Activated CD8-positive, alpha-beta T cell treated with anti-CD3 and anti-CD28 coated beads, Interleukin-2, amount 10 ng/mL, durations not matched to agents 7 days and 5 days (primary cell): ENCODE measurements at regions not wholly inside any gene's neighbourhood (a gene's known extent, or its start where the extent isn't known, plus 50 kb on each side); places are given as distances from the start of the nearest gene placed in this dataset.
"Not testable (repeated sequence)": the region's sequence is repeated elsewhere in the genome, so short reads cannot be mapped to it uniquely, and the experiment has no call there.

Experiments
- ATAC-seq: fragments of 150-1000 bp; cut with Tn5 transposase; one replicate; pipeline ENCODE4 v1.10.0; 2021; ENCODE audit warnings: moderate library complexity
- CTCF ChIA-PET: fragments of 350-600 bp; sonication (Branson Sonifier 250); formaldehyde crosslinking; loops from one replicate; lab custom pipeline; 2021; ENCODE audit warnings: antibody characterized with exemption; lab: Charles Lee
- POLR2A ChIA-PET: fragments of 350-600 bp; sonication (Branson Sonifier 250); formaldehyde crosslinking; loops from one replicate; lab custom pipeline; 2021; ENCODE audit warnings: antibody characterized with exemption; lab: Charles Lee
- DNase-seq: peaks from one replicate; pipeline ENCODE4 v3.0.0-alpha.2; 2020
- H3K27ac Mint-ChIP-seq: one replicate; pipeline ENCODE4 v1.8.0; 2021; ENCODE audit warnings: mild to moderate bottlenecking, mixed read lengths
- H3K27me3 Mint-ChIP-seq: one replicate; pipeline ENCODE4 v1.8.0; 2021; ENCODE audit warnings: low read depth, mixed read lengths
- H3K36me3 Mint-ChIP-seq: one replicate; pipeline ENCODE4 v1.8.0; 2021; ENCODE audit warnings: low read depth, mixed read lengths
- H3K4me1 Mint-ChIP-seq: one replicate; pipeline ENCODE4 v1.8.0; 2021; ENCODE audit warnings: low read depth, mixed read lengths
- H3K4me3 Mint-ChIP-seq: one replicate; pipeline ENCODE4 v1.8.0; 2021; ENCODE audit warnings: mild to moderate bottlenecking, mixed read lengths
- H3K9me3 Mint-ChIP-seq: one replicate; pipeline ENCODE4 v1.8.0; 2022; ENCODE audit warnings: mixed read lengths; ENCODE audit not compliant: insufficient read depth

- H3K36me3 Mint-ChIP-seq, H3K27me3 Mint-ChIP-seq, H3K4me3 Mint-ChIP-seq, ATAC-seq, H3K27ac Mint-ChIP-seq, H3K9me3 Mint-ChIP-seq, H3K4me1 Mint-ChIP-seq, DNase-seq, CTCF ChIA-PET, POLR2A ChIA-PET: not testable (repeated sequence)
Measured at GRCh38 chr7:65141894-65142293, 135.4 kb upstream of the ERV3-1 start.

GRCh38 chr7:65141405-65141778 lies 134.9 kb upstream of the ERV3-1 start:
- H3K36me3 Mint-ChIP-seq, H3K27me3 Mint-ChIP-seq, ATAC-seq, DNase-seq, POLR2A ChIA-PET, CTCF ChIA-PET, H3K9me3 Mint-ChIP-seq, H3K4me3 Mint-ChIP-seq, H3K27ac Mint-ChIP-seq, H3K4me1 Mint-ChIP-seq: not testable (repeated sequence)

- DNase-seq, ATAC-seq, H3K9me3 Mint-ChIP-seq, H3K27me3 Mint-ChIP-seq, H3K4me3 Mint-ChIP-seq, H3K27ac Mint-ChIP-seq, H3K4me1 Mint-ChIP-seq, H3K36me3 Mint-ChIP-seq, POLR2A ChIA-PET, CTCF ChIA-PET: not testable (repeated sequence)
Measured at GRCh38 chr7:65140543-65141404, 134.3 kb upstream of the ERV3-1 start.

DNA sequence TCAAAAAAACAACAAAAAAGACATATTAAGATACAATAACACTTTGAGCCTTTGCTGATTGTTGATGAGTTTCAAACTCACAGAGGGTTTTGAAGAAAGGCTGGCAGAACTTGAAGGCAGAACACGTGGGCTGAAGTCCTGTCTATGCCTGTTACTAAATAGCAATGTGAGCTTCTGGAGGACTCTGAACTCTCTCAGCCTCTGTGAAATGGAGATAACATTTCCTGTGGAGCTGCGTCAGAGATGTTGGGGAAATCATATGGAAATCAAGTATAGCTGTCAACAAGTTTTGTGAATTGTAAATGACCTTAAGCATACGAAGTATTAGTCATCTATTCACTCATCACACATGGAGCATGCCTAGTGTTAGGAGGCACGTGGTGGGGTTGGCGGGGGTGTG lies 130.4 kb upstream of the ERV3-1 start:
- POLR2A ChIA-PET, H3K27me3 Mint-ChIP-seq, H3K4me3 Mint-ChIP-seq, CTCF ChIA-PET, H3K36me3 Mint-ChIP-seq, ATAC-seq, DNase-seq, H3K4me1 Mint-ChIP-seq, H3K27ac Mint-ChIP-seq, H3K9me3 Mint-ChIP-seq: not testable (repeated sequence)

DNA sequence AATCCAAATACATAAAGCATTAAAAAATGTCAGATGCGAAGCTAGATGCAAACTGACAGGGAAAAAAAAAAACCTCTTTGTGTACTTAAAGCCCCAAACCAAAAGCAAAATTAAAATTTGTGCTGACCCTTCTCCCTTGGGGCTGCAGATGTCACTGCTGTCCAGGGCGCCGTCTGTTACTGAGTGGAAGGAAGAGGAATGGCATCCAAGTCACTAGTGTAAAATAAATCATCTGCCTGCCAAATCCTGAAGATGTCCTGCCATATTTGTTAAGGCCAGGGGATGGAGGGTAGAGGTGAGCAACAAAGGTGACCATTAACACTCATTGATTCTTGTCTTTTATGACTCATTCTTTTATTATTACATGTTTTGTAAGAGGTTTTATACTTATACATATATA lies 126.6 kb upstream of the ERV3-1 start:
- CTCF ChIA-PET, POLR2A ChIA-PET, H3K4me3 Mint-ChIP-seq, H3K9me3 Mint-ChIP-seq, H3K36me3 Mint-ChIP-seq, ATAC-seq, DNase-seq, H3K27ac Mint-ChIP-seq, H3K27me3 Mint-ChIP-seq, H3K4me1 Mint-ChIP-seq: not testable (repeated sequence)

DNA sequence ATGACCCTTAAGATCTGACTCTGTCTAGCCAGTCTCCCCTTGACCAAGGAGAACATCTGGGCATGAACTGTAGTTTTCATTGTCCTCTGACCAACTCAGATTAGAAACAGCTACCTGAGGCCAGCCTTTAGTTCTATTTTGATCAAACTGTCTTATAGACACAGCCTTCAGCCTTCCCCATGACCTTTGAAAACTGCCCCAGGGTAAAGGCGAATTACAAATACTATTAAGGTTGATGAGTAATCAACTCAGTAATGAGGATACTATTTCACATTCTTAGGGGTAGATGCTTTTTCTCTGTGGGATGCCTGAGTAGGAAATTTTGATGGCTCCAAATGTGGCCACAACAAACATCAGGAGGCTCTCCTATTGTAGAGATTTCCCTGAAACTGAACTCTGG lies 125.8 kb upstream of the ERV3-1 start:
- H3K9me3 Mint-ChIP-seq, ATAC-seq, H3K4me3 Mint-ChIP-seq, H3K27me3 Mint-ChIP-seq, POLR2A ChIA-PET, CTCF ChIA-PET, H3K36me3 Mint-ChIP-seq, H3K27ac Mint-ChIP-seq, DNase-seq, H3K4me1 Mint-ChIP-seq: not testable (repeated sequence)

DNA sequence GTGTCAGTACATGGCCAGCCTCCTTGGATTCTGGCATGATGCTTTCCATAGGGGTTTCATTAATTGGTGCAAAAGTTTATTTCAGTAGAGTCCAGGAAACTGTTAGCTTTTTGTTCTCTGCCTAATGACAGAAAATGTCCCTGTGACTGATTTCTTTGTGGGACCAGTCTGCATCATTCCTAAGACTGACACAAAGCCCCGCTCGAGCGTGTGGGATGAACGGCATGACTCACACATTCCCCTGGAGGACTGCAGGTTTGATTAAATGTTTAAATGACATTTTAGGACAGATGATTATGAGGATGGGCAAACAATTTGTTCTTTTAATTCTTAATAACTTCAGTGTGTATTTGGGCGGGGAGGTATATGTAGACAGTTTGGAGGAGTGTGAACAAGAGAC lies 120.9 kb upstream of the ERV3-1 start:
- H3K4me3 Mint-ChIP-seq, ATAC-seq, H3K4me1 Mint-ChIP-seq, H3K36me3 Mint-ChIP-seq, H3K27ac Mint-ChIP-seq, H3K27me3 Mint-ChIP-seq, POLR2A ChIA-PET, CTCF ChIA-PET, H3K9me3 Mint-ChIP-seq, DNase-seq: not testable (repeated sequence)

- H3K4me3 Mint-ChIP-seq, H3K27ac Mint-ChIP-seq, CTCF ChIA-PET, H3K36me3 Mint-ChIP-seq, H3K9me3 Mint-ChIP-seq, POLR2A ChIA-PET, ATAC-seq, H3K27me3 Mint-ChIP-seq, H3K4me1 Mint-ChIP-seq, DNase-seq: not testable (repeated sequence)
Measured at GRCh38 chr7:65124600-65124999, 118.1 kb upstream of the ERV3-1 start.

DNA sequence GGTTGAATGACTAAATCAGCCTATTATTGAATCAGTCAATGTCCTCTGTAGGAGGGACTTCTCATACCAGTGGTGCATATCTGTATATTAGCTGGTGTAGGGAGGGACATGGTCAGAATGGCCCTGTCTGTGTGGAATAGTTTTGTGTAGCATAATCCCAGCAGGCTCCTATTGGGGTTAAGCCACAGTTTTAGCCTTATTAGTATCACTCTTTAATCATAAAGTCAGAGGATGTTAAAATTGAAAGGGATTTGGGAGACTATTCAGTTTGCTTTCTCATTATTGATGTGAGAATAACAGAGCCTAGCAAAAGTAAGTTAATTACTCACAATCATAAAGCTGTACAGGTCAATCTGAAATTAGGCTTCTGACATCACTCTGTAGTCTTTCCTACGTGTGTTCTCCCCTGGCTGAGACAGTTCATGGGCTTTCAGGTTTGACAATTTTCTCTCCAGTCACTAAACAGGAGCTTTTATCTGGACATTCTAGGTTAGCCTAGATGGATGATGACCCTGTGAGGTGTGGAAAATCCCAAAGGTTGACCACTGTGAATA lies 99.2 kb upstream of the ERV3-1 start:
- ATAC-seq, H3K36me3 Mint-ChIP-seq, H3K4me1 Mint-ChIP-seq, H3K27me3 Mint-ChIP-seq, H3K4me3 Mint-ChIP-seq, DNase-seq, H3K27ac Mint-ChIP-seq, POLR2A ChIA-PET, H3K9me3 Mint-ChIP-seq, CTCF ChIA-PET: not testable (repeated sequence)

DNA sequence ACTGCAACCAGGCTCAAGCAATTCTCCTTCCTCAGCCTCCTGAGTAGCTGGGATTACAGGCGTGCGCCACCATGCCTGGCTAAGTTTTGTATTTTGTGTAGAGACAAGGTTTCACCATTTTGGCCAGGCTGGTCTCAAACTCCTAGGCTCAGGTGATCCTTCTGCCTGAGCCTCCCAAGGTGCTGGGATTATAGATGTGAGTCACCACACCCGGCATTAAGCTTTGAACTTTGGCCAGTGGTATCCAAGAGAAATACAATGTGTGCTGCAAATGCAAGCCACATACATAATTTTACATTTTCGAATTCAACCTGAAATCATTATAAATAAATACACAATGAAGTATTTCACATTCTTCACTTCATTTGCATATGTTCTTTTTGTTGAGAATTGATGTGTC lies 94.0 kb upstream of the ERV3-1 start:
- H3K36me3 Mint-ChIP-seq, CTCF ChIA-PET, H3K4me3 Mint-ChIP-seq, ATAC-seq, DNase-seq, POLR2A ChIA-PET, H3K27me3 Mint-ChIP-seq, H3K9me3 Mint-ChIP-seq, H3K27ac Mint-ChIP-seq, H3K4me1 Mint-ChIP-seq: not testable (repeated sequence)

- ATAC-seq, DNase-seq, H3K9me3 Mint-ChIP-seq, H3K27me3 Mint-ChIP-seq, H3K4me1 Mint-ChIP-seq, CTCF ChIA-PET: not testable (repeated sequence)
- peak overlapping the region; percentile 89 for H3K4me3 Mint-ChIP-seq
- H3K36me3 Mint-ChIP-seq = peaks cover 11% of the 10 kb centered on the region
- POLR2A ChIA-PET = interaction anchor here (1.3 to 1.4 kb wide), 2 partner anchors 44 to 75 kb away, joined by 4 to 6 read pairs; partner anchors contain the start of gene ERV3-1
- peak overlapping the region; percentile 94 for H3K27ac Mint-ChIP-seq
Measured at GRCh38 chr7:65081669-65082055, 75.2 kb upstream of the ERV3-1 start.

DNA sequence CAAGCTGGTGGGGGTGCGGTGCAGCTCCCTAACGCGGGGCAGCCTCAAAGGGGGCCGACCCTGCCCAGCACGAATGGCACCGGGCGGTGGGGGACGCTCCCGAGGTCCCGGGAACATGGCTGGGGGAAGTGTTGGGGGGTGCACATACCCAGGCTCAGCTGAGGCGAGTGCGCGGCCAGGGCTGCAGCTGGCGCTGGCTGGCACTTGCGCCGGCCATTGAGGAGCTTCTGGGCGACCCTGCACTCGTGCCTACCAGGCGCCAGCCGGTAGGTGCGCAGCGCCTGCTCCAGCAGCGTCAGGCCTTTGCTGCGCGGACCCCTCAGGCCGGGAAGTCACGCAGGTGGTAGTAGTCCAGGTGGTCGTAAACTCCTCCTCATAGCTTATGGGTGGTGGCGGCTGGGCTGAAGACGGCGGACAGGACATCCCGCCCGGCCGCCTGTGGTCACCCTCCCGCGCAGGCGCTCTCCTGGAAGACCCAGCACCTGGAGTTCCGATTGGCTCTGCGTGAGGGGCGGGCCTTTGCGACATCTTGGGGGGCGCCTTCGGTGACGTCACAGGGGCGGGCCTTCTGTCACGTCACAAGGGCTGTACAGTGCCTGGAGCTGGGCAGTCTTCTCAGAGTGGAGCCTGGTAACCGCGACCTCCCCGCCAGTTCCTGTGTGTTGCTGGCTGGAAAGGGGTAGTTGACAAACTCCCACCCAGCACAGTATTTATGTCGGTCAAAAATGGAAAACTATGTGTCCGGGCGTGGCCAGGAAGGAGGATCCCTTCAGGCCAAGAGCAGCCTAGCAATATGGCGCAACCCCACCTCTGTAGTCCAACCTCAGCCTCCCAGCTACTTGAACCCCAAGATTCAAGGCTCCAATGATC lies 74.5 kb upstream of the ERV3-1 start:
- CTCF ChIA-PET, H3K9me3 Mint-ChIP-seq, H3K27me3 Mint-ChIP-seq, H3K4me1 Mint-ChIP-seq: not testable (repeated sequence)
- DNase-seq = peak; percentile 95
- H3K4me3 Mint-ChIP-seq = peak overlapping the region; percentile 89
- peak overlapping the region; percentile 94 for H3K27ac Mint-ChIP-seq
- H3K36me3 Mint-ChIP-seq = peaks cover 15% of the 10 kb centered on the region
- peak; percentile 98 for ATAC-seq
- POLR2A ChIA-PET = interaction anchor here (0.7 to 1.4 kb wide), 3 partner anchors 43 to 178 kb away, joined by 3 to 6 read pairs (median 4); partner anchors contain the start of genes ERV3-1 and ZNF273
